Type B pancreatic cell (in vitro differentiated cells): ENCODE measurements at regions not wholly inside any gene's neighbourhood (a gene's known extent, or its start where the extent isn't known, plus 50 kb on each side); places are given as distances from the start of the nearest gene placed in this dataset.

Source experiments
- DNase-seq: peaks from one replicate; pipeline ENCODE4 v3.0.0; 2021; ENCODE audit warnings: mixed read lengths; ENCODE audit not compliant: unreplicated experiment; ENCODE audit errors: extremely low spot score
- H3K27ac Mint-ChIP-seq: 2 replicates; pipeline ENCODE4 v1.8.0; 2021; ENCODE audit warnings: mild to moderate bottlenecking, mixed read lengths
- H3K27me3 Mint-ChIP-seq: 2 replicates; pipeline ENCODE4 v1.8.0; 2021; ENCODE audit warnings: mixed read lengths
- H3K36me3 Mint-ChIP-seq: 2 replicates; pipeline ENCODE4 v1.8.0; 2021; ENCODE audit warnings: mixed read lengths
- H3K4me1 Mint-ChIP-seq: one replicate; pipeline ENCODE4 v1.8.0; 2021; ENCODE audit warnings: mixed read lengths; ENCODE audit not compliant: unreplicated experiment
- H3K4me3 Mint-ChIP-seq: 2 replicates; pipeline ENCODE4 v1.8.0; 2021; ENCODE audit warnings: mild to moderate bottlenecking, mixed read lengths
- H3K9me3 Mint-ChIP-seq: 2 replicates; pipeline ENCODE4 v1.8.0; 2021; ENCODE audit warnings: mixed read lengths
- TF ChIP-seq, protein P1 (sequence below): fragments of 200-600 bp; sonication (generic); conservative IDR thresholded peaks from 2 replicates; pipeline ENCODE4 v1.5.0; 2021; ENCODE audit warnings: antibody characterized with exemption, mild to moderate bottlenecking

DNA sequence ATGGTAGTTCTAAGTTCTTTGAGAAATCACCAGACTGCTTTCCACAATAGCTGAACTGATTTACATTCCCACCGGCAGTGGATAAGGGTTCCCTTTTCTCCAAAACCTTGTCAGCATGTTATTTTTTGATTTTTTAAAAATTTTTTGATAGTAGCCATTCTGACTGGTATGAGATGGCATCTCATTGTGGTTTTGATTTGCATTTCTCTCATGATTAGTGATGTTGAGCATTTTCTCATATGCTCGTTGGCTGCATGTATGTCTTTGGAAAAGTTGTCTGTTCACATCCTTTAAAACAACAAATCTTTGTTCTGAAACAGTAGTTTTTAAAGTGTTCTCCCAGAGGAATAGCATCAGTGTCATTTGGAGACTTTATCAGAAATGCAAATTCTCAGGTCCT, 77.5 kb upstream of the POMP start:
- H3K36me3 Mint-ChIP-seq, result no peaks in the 10 kb centered on the region
- peaks cover 18% of the 10 kb centered on the region for H3K4me1 Mint-ChIP-seq
- no peak overlapping the region for H3K4me3 Mint-ChIP-seq
- peaks cover 24% of the 10 kb centered on the region for H3K27me3 Mint-ChIP-seq
- DNase-seq, result no peak
- H3K27ac Mint-ChIP-seq, result no peak overlapping the region
- TF ChIP-seq, protein P1, sequence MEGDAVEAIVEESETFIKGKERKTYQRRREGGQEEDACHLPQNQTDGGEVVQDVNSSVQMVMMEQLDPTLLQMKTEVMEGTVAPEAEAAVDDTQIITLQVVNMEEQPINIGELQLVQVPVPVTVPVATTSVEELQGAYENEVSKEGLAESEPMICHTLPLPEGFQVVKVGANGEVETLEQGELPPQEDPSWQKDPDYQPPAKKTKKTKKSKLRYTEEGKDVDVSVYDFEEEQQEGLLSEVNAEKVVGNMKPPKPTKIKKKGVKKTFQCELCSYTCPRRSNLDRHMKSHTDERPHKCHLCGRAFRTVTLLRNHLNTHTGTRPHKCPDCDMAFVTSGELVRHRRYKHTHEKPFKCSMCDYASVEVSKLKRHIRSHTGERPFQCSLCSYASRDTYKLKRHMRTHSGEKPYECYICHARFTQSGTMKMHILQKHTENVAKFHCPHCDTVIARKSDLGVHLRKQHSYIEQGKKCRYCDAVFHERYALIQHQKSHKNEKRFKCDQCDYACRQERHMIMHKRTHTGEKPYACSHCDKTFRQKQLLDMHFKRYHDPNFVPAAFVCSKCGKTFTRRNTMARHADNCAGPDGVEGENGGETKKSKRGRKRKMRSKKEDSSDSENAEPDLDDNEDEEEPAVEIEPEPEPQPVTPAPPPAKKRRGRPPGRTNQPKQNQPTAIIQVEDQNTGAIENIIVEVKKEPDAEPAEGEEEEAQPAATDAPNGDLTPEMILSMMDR, result no peak
- no peaks in the 10 kb centered on the region for H3K9me3 Mint-ChIP-seq

DNA sequence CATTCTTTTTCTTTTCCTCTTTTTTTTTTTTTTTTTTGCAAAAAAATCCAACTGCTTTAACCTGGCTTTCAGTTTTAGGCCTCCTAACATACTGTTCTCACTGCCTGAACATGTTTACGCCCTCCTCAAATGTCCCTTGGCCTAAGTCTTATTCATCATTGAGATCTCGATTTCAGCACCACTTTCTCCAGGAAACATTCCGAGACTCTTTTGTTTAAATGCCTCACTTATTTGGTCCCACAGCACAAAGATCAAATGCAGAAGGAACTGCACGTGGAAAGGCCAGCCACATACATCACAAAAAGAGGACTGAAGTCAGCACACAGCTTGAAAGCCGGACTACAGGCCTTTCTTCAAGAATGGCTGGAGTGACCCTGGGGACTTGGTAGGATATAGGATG, 79.2 kb upstream of the POMP start:
- Mint-ChIP-seq H3K4me3 (no peak overlapping the region), H3K36me3 (no peaks in the 10 kb centered on the region), H3K9me3 (no peaks in the 10 kb centered on the region), H3K27ac (no peak overlapping the region), H3K27me3 (peaks cover 25% of the 10 kb centered on the region), H3K4me1 (peaks cover 18% of the 10 kb centered on the region)
- DNase-seq, result no peak
- TF ChIP-seq, protein P1, result no peak

DNA sequence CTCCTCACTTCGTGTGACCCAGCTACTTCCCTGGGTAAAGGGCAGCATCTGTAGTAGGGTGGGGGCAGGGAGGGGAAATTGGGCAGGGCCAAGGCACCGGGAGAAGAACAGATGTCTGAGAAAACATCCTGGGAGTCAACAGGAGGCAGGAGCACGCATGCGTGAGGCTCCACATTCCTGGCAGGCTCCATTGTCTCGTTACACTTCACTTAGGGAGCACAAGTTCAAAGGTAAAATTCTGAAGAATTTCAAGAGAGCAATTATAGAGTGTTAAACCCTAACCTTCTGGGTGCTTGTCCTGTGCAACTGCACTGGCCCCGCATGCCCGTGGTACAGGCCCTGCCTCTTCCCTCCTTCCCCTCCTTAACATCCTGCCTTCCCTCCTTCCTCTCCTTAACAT, 79.6 kb upstream of the POMP start:
- TF ChIP-seq, protein P1, result no peak
- Mint-ChIP-seq H3K27me3 (peaks cover 27% of the 10 kb centered on the region), H3K9me3 (no peaks in the 10 kb centered on the region), H3K4me1 (peaks cover 18% of the 10 kb centered on the region), H3K27ac (no peak overlapping the region), H3K36me3 (no peaks in the 10 kb centered on the region), H3K4me3 (no peak overlapping the region)
- DNase-seq, result no peak

DNA sequence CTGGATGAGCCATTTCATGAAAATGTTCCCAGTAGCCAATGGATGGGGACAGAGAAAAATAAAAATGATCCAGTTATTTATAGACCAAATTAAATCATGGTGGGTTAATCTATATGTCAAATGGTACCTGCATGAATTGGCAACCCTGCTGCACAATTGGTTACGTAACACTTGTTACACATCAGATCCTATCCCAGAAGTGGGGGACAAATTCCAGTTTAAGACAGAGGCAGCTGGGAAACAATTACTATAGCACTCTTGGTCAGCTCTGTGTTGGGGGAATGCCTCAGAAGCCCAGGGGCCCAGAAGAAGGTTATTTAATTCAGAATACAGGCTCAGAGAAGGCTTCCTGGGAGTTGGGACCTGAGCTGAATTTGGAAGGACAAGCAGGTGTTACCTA, 81.1 kb upstream of the FLT1 start:
- H3K4me1 Mint-ChIP-seq, result peaks cover 5% of the 10 kb centered on the region
- peaks cover 21% of the 10 kb centered on the region for H3K27me3 Mint-ChIP-seq
- H3K9me3 Mint-ChIP-seq, result no peaks in the 10 kb centered on the region
- no peak for DNase-seq
- no peak overlapping the region for H3K27ac Mint-ChIP-seq
- H3K4me3 Mint-ChIP-seq, result no peak overlapping the region
- H3K36me3 Mint-ChIP-seq, result no peaks in the 10 kb centered on the region
- TF ChIP-seq, protein P1, result no peak

DNA sequence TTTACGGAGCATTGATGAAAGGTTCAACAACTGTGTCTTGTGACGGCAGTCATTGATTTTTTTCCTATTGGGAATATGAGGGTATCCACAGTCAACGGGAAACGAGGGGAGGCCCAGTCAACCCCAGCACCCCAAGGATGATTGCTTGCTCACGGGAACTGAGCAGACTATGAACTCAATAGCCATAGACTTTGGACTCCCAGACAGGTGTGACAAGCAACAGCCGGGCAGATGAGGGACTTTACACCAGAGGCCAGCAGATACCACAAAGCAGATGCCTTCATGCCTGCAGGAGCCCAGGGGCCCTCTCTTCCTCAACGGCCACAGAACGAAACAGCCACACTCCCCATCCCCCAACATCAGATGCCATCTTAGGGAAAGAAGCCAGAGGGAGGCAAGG, 80.3 kb upstream of the FLT1 start:
- TF ChIP-seq, protein P1, result no peak
- H3K9me3 Mint-ChIP-seq, result no peaks in the 10 kb centered on the region
- H3K4me1 Mint-ChIP-seq, result peaks cover 5% of the 10 kb centered on the region
- H3K36me3 Mint-ChIP-seq, result no peaks in the 10 kb centered on the region
- H3K27me3 Mint-ChIP-seq, result peaks cover 21% of the 10 kb centered on the region
- H3K27ac Mint-ChIP-seq, result no peak overlapping the region
- no peak overlapping the region for H3K4me3 Mint-ChIP-seq
- no peak for DNase-seq

DNA sequence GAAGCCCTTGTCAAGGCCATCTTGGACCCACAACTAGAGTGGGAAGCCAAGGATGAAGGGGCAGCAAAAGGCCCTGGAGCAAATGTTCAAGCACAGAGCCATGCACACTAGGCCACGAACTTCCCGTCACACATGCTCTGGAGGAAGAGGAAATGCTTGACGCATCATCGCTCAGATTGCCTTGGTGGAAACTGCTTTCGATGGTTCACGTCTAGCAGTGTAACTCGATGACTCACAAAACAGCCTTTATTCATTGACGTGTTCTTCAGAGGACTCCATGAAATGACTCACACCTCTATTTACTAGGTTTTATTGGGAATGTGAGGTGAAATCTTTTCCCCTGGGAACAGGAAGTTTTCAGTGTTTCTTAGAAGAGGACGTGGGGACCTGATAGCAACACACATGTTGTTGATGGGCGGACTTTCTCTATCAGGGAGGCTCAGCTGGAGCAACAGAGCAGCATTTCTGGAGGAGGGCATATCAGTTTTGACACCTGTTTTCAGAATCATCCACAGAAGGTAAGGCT, 79.8 kb upstream of the FLT1 start:
- Mint-ChIP-seq H3K4me3 (no peak overlapping the region), H3K9me3 (no peaks in the 10 kb centered on the region), H3K27ac (no peak overlapping the region), H3K36me3 (no peaks in the 10 kb centered on the region), H3K27me3 (peaks cover 21% of the 10 kb centered on the region), H3K4me1 (peaks cover 3% of the 10 kb centered on the region)
- DNase-seq, result no peak
- TF ChIP-seq, protein P1, result no peak
